CD4-positive, CD25-positive, alpha-beta regulatory T cell (primary cell): ENCODE measurements at regions not wholly inside any gene's neighbourhood (a gene's known extent, or its start where the extent isn't known, plus 50 kb on each side); places are given as distances from the start of the nearest gene placed in this dataset.
"Not testable (repeated sequence)": the region's sequence is repeated elsewhere in the genome, so short reads cannot be mapped to it uniquely, and the experiment has no call there.

Experiments used
- ATAC-seq, 2 donors: fragments of 150-1000 bp; cut with Tn5 transposase; one replicate each; pipeline ENCODE4 v1.10.0; 2021; ENCODE audit warnings: low read depth in 2 of 2, moderate number of reproducible peaks in 2 of 2, moderate library complexity in 1 of 2
- DNase-seq, 3 donors: peaks; one replicate each; pipeline versions ENCODE4 v3.0.0 to v3.0.0-alpha.2; 2012 to 2022; ENCODE audit warnings: mixed read lengths in 1 of 3
- H3K27ac ChIP-seq: one replicate; pipeline ENCODE4 v1.7.0; 2013; ENCODE audit warnings: mild to moderate bottlenecking, low read length; ENCODE audit not compliant: insufficient read depth, poor library complexity, severe bottlenecking
- H3K27me3 ChIP-seq: one replicate; pipeline ENCODE4 v1.7.0; 2013; ENCODE audit warnings: low read length; ENCODE audit not compliant: control insufficient read depth, insufficient read depth
- H3K36me3 ChIP-seq: one replicate; pipeline ENCODE4 v1.7.0; 2013; ENCODE audit warnings: mild to moderate bottlenecking, low read length, moderate library complexity; ENCODE audit not compliant: control insufficient read depth, insufficient read depth
- H3K4me1 ChIP-seq: 2 replicates; pipeline ENCODE4 v1.7.0; 2013; ENCODE audit warnings: mild to moderate bottlenecking, low read length; ENCODE audit not compliant: insufficient read depth, control insufficient read depth, poor library complexity, severe bottlenecking
- H3K4me3 ChIP-seq: one replicate; pipeline ENCODE4 v1.7.0; 2013; ENCODE audit warnings: low read depth, mild to moderate bottlenecking, low read length, moderate library complexity
- H3K9me3 ChIP-seq, 2 experiments: 1 replicate in 1 of 2; 2 replicates in 1 of 2; pipeline ENCODE4 v1.7.0; 2013; ENCODE audit warnings: low read length in 2 of 2, mild to moderate bottlenecking in 1 of 2, moderate library complexity in 1 of 2; ENCODE audit not compliant: control insufficient read depth in 2 of 2
- H3K27ac Mint-ChIP-seq, 3 donors: one replicate each; pipeline ENCODE4 v1.8.0; 2020 to 2022; ENCODE audit warnings: mild to moderate bottlenecking in 3 of 3, mixed read lengths in 3 of 3, moderate library complexity in 2 of 3
- H3K27me3 Mint-ChIP-seq: one replicate; pipeline ENCODE4 v1.8.0; 2022; ENCODE audit warnings: mild to moderate bottlenecking, mixed read lengths
- H3K36me3 Mint-ChIP-seq: one replicate; pipeline ENCODE4 v1.8.0; 2020; ENCODE audit warnings: mixed read lengths
- H3K4me1 Mint-ChIP-seq, 4 donors: one replicate each; pipeline ENCODE4 v1.8.0; 2020 to 2022; ENCODE audit warnings: mixed read lengths in 4 of 4, mild to moderate bottlenecking in 1 of 4
- H3K4me3 Mint-ChIP-seq, 4 donors: one replicate each; pipeline ENCODE4 v1.8.0; 2020 to 2022; ENCODE audit warnings: mild to moderate bottlenecking in 4 of 4, mixed read lengths in 4 of 4, moderate library complexity in 3 of 4
- H3K9me3 Mint-ChIP-seq, 7 donors: one replicate each; pipeline ENCODE4 v1.8.0; 2020 to 2022; ENCODE audit warnings: mixed read lengths in 7 of 7, mild to moderate bottlenecking in 3 of 7, moderate library complexity in 2 of 7

DNA sequence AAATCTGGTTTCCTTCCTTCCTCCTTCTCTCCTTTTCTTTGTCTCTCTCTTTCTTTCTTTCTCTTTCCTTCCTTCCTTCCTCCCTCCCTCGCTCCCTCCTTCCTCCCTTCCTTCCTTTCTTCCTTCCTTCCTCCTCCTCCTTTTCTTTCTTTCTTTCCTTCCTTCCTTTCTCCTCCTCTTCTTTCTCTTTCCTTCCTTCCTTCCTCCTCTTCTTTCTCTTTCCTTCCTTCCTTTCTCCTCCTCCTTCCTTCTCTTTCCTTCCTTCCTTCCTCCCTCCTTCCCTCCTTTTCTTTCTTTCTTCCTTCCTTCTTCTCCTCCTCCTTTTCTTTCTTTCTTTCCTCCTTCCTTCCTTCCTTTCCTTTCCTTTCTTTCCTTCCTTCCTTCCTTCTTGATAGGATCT, 61.2 kb downstream of the VIP start:
- no peak overlapping the region for H3K4me3 ChIP-seq
- no peaks in the 10 kb centered on the region for H3K4me1 Mint-ChIP-seq
- H3K36me3 Mint-ChIP-seq = no peaks in the 10 kb centered on the region
- H3K27ac ChIP-seq = no peak overlapping the region
- H3K27me3 Mint-ChIP-seq = no peaks in the 10 kb centered on the region
- no peak overlapping the region for H3K27ac Mint-ChIP-seq
- H3K4me1 ChIP-seq = no peaks in the 10 kb centered on the region
- no peaks in the 10 kb centered on the region for H3K27me3 ChIP-seq
- DNase-seq (no peak), ATAC-seq (no peak)
- H3K9me3 ChIP-seq = no peaks in the 10 kb centered on the region
- H3K9me3 Mint-ChIP-seq = peaks cover 0 to 5% (median 0%) of the 10 kb centered on the region in 7 donors
- no peak overlapping the region for H3K4me3 Mint-ChIP-seq
- H3K36me3 ChIP-seq = no peaks in the 10 kb centered on the region

GRCh38 chr6:152815230-152815872, 64.8 kb downstream of the VIP start:
- H3K9me3 Mint-ChIP-seq = peaks cover 0 to 1% (median 0%) of the 10 kb centered on the region in 7 donors
- no peak overlapping the region for H3K27ac ChIP-seq
- H3K4me3 Mint-ChIP-seq = no peak overlapping the region
- no peaks in the 10 kb centered on the region for H3K27me3 Mint-ChIP-seq
- ATAC-seq = no peak
- no peaks in the 10 kb centered on the region for H3K36me3 Mint-ChIP-seq
- no peaks in the 10 kb centered on the region for H3K9me3 ChIP-seq
- H3K4me3 ChIP-seq = no peak overlapping the region
- no peak for DNase-seq
- no peaks in the 10 kb centered on the region for H3K27me3 ChIP-seq
- H3K4me1 ChIP-seq = no peaks in the 10 kb centered on the region
- H3K27ac Mint-ChIP-seq = no peak overlapping the region
- H3K36me3 ChIP-seq = no peaks in the 10 kb centered on the region
- no peaks in the 10 kb centered on the region for H3K4me1 Mint-ChIP-seq

GRCh38 chr6:152816055-152816454, 65.5 kb downstream of the VIP start:
- no peak overlapping the region for H3K4me3 Mint-ChIP-seq
- no peaks in the 10 kb centered on the region for H3K27me3 Mint-ChIP-seq
- H3K9me3 ChIP-seq = no peaks in the 10 kb centered on the region
- no peaks in the 10 kb centered on the region for H3K36me3 Mint-ChIP-seq
- ATAC-seq (no peak), DNase-seq (no peak)
- no peak overlapping the region for H3K27ac ChIP-seq
- H3K4me3 ChIP-seq = no peak overlapping the region
- H3K4me1 ChIP-seq = no peaks in the 10 kb centered on the region
- H3K36me3 ChIP-seq = no peaks in the 10 kb centered on the region
- no peaks in the 10 kb centered on the region for H3K4me1 Mint-ChIP-seq
- H3K27ac Mint-ChIP-seq = no peak overlapping the region
- peaks cover 0 to 1% (median 0%) of the 10 kb centered on the region in 7 donors for H3K9me3 Mint-ChIP-seq
- H3K27me3 ChIP-seq = no peaks in the 10 kb centered on the region

- Mint-ChIP-seq H3K27me3 (peaks cover 4% of the 10 kb centered on the region), H3K27ac (no peak overlapping the region), H3K36me3 (no peaks in the 10 kb centered on the region), H3K4me1 (no peaks in the 10 kb centered on the region), H3K4me3 (no peak overlapping the region), H3K9me3 (no peaks in the 10 kb centered on the region)
- no peaks in the 10 kb centered on the region for H3K27me3 ChIP-seq
- H3K36me3 ChIP-seq = no peaks in the 10 kb centered on the region
- DNase-seq (no peak), ATAC-seq (no peak)
- no peak overlapping the region for H3K4me3 ChIP-seq
- H3K4me1 ChIP-seq = no peaks in the 10 kb centered on the region
- H3K27ac ChIP-seq = no peak overlapping the region
- no peaks in the 10 kb centered on the region for H3K9me3 ChIP-seq
These were observed 70.9 kb downstream of the VIP start for GRCh38 chr6:152821525-152821924.

GRCh38 chr6:152824666-152825065, 74.1 kb downstream of the VIP start:
- Mint-ChIP-seq H3K9me3 (no peaks in the 10 kb centered on the region), H3K27ac (no peak overlapping the region), H3K27me3 (peaks cover 4% of the 10 kb centered on the region), H3K36me3 (no peaks in the 10 kb centered on the region), H3K4me1 (no peaks in the 10 kb centered on the region), H3K4me3 (no peak overlapping the region)
- H3K4me1 ChIP-seq = no peaks in the 10 kb centered on the region
- no peak for ATAC-seq
- H3K27me3 ChIP-seq = no peaks in the 10 kb centered on the region
- H3K36me3 ChIP-seq = no peaks in the 10 kb centered on the region
- no peaks in the 10 kb centered on the region for H3K9me3 ChIP-seq
- DNase-seq = no peak
- no peak overlapping the region for H3K4me3 ChIP-seq
- H3K27ac ChIP-seq = no peak overlapping the region

- H3K27me3 Mint-ChIP-seq = peaks cover 4% of the 10 kb centered on the region
- H3K36me3 Mint-ChIP-seq = no peaks in the 10 kb centered on the region
- no peak overlapping the region for H3K27ac Mint-ChIP-seq
- H3K4me1 Mint-ChIP-seq = no peaks in the 10 kb centered on the region
- Histone ChIP-seq H3K27ac (no peak overlapping the region), H3K27me3 (no peaks in the 10 kb centered on the region), H3K4me3 (no peak overlapping the region), H3K36me3 (no peaks in the 10 kb centered on the region), H3K9me3 (no peaks in the 10 kb centered on the region), H3K4me1 (no peaks in the 10 kb centered on the region)
- ATAC-seq (no peak), DNase-seq (no peak)
- H3K4me3 Mint-ChIP-seq = no peak overlapping the region
- peaks cover 0 to 2% (median 0%) of the 10 kb centered on the region in 7 donors for H3K9me3 Mint-ChIP-seq
These were observed 77.8 kb downstream of the VIP start for GRCh38 chr6:152828431-152828830.

DNA sequence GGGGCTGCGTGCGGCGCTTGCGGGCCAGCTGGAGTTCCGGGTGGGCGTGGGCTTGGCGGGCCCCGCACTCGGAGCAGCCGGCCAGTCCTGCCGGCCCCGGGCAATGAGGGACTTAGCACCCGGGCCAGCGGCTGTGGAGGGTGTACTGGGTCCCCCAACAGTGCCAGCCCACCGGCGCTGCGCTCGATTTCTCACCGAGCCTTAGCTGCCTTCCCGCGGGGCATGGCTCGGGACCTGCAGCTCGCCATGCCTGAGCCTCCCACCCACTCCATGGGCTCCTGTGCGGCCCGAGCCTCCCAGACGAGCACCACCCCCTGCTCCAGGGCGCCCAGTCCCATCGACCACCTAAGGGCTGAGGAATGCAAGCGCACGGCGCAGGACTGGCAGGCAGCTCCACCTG, 83.8 kb downstream of the VIP start:
- H3K4me1 Mint-ChIP-seq, DNase-seq, H3K4me1 ChIP-seq, H3K4me3 ChIP-seq, H3K27ac ChIP-seq, ATAC-seq, H3K27me3 ChIP-seq, H3K4me3 Mint-ChIP-seq, H3K27me3 Mint-ChIP-seq, H3K9me3 ChIP-seq, H3K36me3 Mint-ChIP-seq, H3K36me3 ChIP-seq, H3K27ac Mint-ChIP-seq, H3K9me3 Mint-ChIP-seq: not testable (repeated sequence)

GRCh38 chr6:152836523-152836922, 85.9 kb downstream of the VIP start:
- DNase-seq (no peak), ATAC-seq (no peak)
- H3K27me3 ChIP-seq = peaks cover 3% of the 10 kb centered on the region
- H3K9me3 ChIP-seq = no peaks in the 10 kb centered on the region
- H3K9me3 Mint-ChIP-seq = peaks cover 0 to 8% (median 0%) of the 10 kb centered on the region in 7 donors
- no peaks in the 10 kb centered on the region for H3K27me3 Mint-ChIP-seq
- no peaks in the 10 kb centered on the region for H3K4me1 ChIP-seq
- no peaks in the 10 kb centered on the region for H3K4me1 Mint-ChIP-seq
- H3K4me3 Mint-ChIP-seq = no peak overlapping the region
- H3K27ac Mint-ChIP-seq = no peak overlapping the region
- H3K27ac ChIP-seq = no peak overlapping the region
- no peak overlapping the region for H3K4me3 ChIP-seq
- H3K36me3 ChIP-seq = no peaks in the 10 kb centered on the region
- H3K36me3 Mint-ChIP-seq = no peaks in the 10 kb centered on the region
